SK-N-SH treated with all-trans-retinoic acid at 6 μM for 48 hours (cell line): ENCODE measurements at regions not wholly inside any gene's neighbourhood (a gene's known extent, or its start where the extent isn't known, plus 50 kb on each side); places are given as distances from the start of the nearest gene placed in this dataset.

Experiments
- ARNTL ChIP-seq: fragments of 450-650 bp; formaldehyde crosslinking; IDR thresholded peaks from 2 replicates; pipeline ENCODE4 v1.5.0; 2020; ENCODE audit warnings: low read depth, mild to moderate bottlenecking, moderate library complexity, borderline replicate concordance
- BACH2 ChIP-seq: fragments of 250-450 bp; sonication (Bioruptor Pico); IDR thresholded peaks from 2 replicates; pipeline ENCODE4 v1.9.0; 2021; ENCODE audit warnings: mild to moderate bottlenecking, borderline replicate concordance
- CSRNP3 ChIP-seq: fragments of 250-450 bp; sonication (Bioruptor Pico); IDR thresholded peaks from 2 replicates; pipeline ENCODE4 v1.5.1; 2021; ENCODE audit warnings: mild to moderate bottlenecking, moderate library complexity
- PATZ1 ChIP-seq: fragments of 250-450 bp; sonication (Bioruptor Pico); IDR thresholded peaks from 2 replicates; pipeline ENCODE4 v1.8.0; 2020; ENCODE audit warnings: mild to moderate bottlenecking, moderate library complexity, borderline replicate concordance
- RARB ChIP-seq: fragments of 250-450 bp; sonication (Bioruptor Pico); IDR thresholded peaks from 2 replicates; pipeline ENCODE4 v1.8.0; 2021; ENCODE audit warnings: mild to moderate bottlenecking, moderate library complexity
- ZFP30 ChIP-seq: fragments of 450-650 bp; formaldehyde crosslinking; IDR thresholded peaks from 2 replicates; pipeline ENCODE4 v1.5.0; 2022; ENCODE audit warnings: mild to moderate bottlenecking, moderate library complexity

GRCh38 chr16:87140211-87141200 is 176.7 kb downstream of the C16orf95 start:
- TF ChIP-seq CSRNP3 = no peak
- no peak for TF ChIP-seq BACH2
- TF ChIP-seq PATZ1 = no peak
- TF ChIP-seq RARB (CRISPR knock-in tag) = no peak
- TF ChIP-seq ZFP30 = no peak
- no peak for TF ChIP-seq ARNTL (CRISPR knock-in tag)
